Brain microvascular endothelial cell (primary cell): ENCODE measurements at regions not wholly inside any gene's neighbourhood (a gene's known extent, or its start where the extent isn't known, plus 50 kb on each side); places are given as distances from the start of the nearest gene placed in this dataset.

ENCODE experiments used
- DNase-seq: peaks from one replicate; pipeline ENCODE4 v3.0.0-alpha.2; 2020
- H3K27ac ChIP-seq: fragments of 250-450 bp; sonication (Bioruptor Pico); 2 replicates; pipeline ENCODE4 v1.5.1; 2020; ENCODE audit warnings: mild to moderate bottlenecking, moderate library complexity
- H3K27me3 ChIP-seq: fragments of 250-450 bp; sonication (Bioruptor Pico); replicated peaks from 2 replicates; pipeline ENCODE4 v1.5.1; 2020; ENCODE audit warnings: mild to moderate bottlenecking
- H3K36me3 ChIP-seq: fragments of 250-450 bp; sonication (Bioruptor Pico); replicated peaks from 2 replicates; pipeline ENCODE4 v1.5.1; 2020; ENCODE audit warnings: mild to moderate bottlenecking
- H3K4me3 ChIP-seq: 2 replicates; pipeline ENCODE4 v1.5.1; 2011; ENCODE audit warnings: low read depth, mild to moderate bottlenecking, control low read depth, low read length, moderate library complexity
- CTCF ChIP-seq: IDR thresholded peaks from 2 replicates; pipeline ENCODE4 v1.5.1; 2011; ENCODE audit warnings: low read depth, mild to moderate bottlenecking, moderate library complexity, low read length, control low read depth, inconsistent platforms; ENCODE audit errors: missing control alignments
- in situ Hi-C: cut with HindIII; loops from 2 replicates; pipeline ENCODE4 v1.10.0; 2017; ENCODE audit warnings: low sequenced_read_pairs, low pct_ligation_motif_present

- Histone ChIP-seq H3K36me3 (no peaks in the 10 kb centered on the region), H3K27me3 (no peaks in the 10 kb centered on the region), H3K4me3 (no peak overlapping the region), H3K27ac (no peak overlapping the region)
- DNase-seq: no peak
- in situ Hi-C loops: no loop called here
- TF ChIP-seq CTCF: no peak
Measured at GRCh38 chr13:78972561-78972960, 313.6 kb upstream of the OBI1 start.

GRCh38 chr13:78971355-78972025, 312.5 kb upstream of the OBI1 start:
- in situ Hi-C loops: no loop called here
- H3K27ac ChIP-seq: no peak overlapping the region
- H3K4me3 ChIP-seq: no peak overlapping the region
- no peak for DNase-seq
- H3K36me3 ChIP-seq: no peaks in the 10 kb centered on the region
- TF ChIP-seq CTCF: no peak
- no peaks in the 10 kb centered on the region for H3K27me3 ChIP-seq

- in situ Hi-C loops: no loop called here
- Histone ChIP-seq H3K27me3 (no peaks in the 10 kb centered on the region), H3K4me3 (no peak overlapping the region), H3K36me3 (no peaks in the 10 kb centered on the region), H3K27ac (no peak overlapping the region)
- DNase-seq: no peak
- TF ChIP-seq CTCF: no peak
Measured at GRCh38 chr13:78960881-78961280, 301.9 kb upstream of the OBI1 start.

- no peak for DNase-seq
- Histone ChIP-seq H3K27me3 (no peaks in the 10 kb centered on the region), H3K36me3 (no peaks in the 10 kb centered on the region), H3K4me3 (no peak overlapping the region), H3K27ac (no peak overlapping the region)
- TF ChIP-seq CTCF: no peak
- in situ Hi-C loops: no loop called here
Measured at GRCh38 chr13:78958006-78958405, 299.1 kb upstream of the OBI1 start.

- no peak for DNase-seq
- H3K27ac ChIP-seq: no peak overlapping the region
- TF ChIP-seq CTCF: no peak
- no peak overlapping the region for H3K4me3 ChIP-seq
- H3K36me3 ChIP-seq: no peaks in the 10 kb centered on the region
- H3K27me3 ChIP-seq: no peaks in the 10 kb centered on the region
- in situ Hi-C loops: no loop called here
Measured at GRCh38 chr13:78940455-78941130, 281.6 kb upstream of the OBI1 start.
